Activated B cell treated with CpG ODN at 0.5 μM for 24 hours (primary cell): ENCODE measurements at regions not wholly inside any gene's neighbourhood (a gene's known extent, or its start where the extent isn't known, plus 50 kb on each side); places are given as distances from the start of the nearest gene placed in this dataset.
"Not testable (repeated sequence)": the region's sequence is repeated elsewhere in the genome, so short reads cannot be mapped to it uniquely, and the experiment has no call there.

Source experiments
- ATAC-seq: fragments of 200-7000 bp; cut with Tn5 transposase; one replicate; pipeline ENCODE4 v1.10.0; 2021; ENCODE audit warnings: low read depth, mild to moderate bottlenecking, moderate library complexity
- CTCF ChIA-PET: fragments of 350-600 bp; sonication (Branson Sonifier 250); formaldehyde crosslinking; loops from one replicate; lab custom pipeline; 2021; ENCODE audit warnings: antibody characterized with exemption; lab: Charles Lee
- POLR2A ChIA-PET: fragments of 350-600 bp; sonication (Branson Sonifier 250); formaldehyde crosslinking; loops from one replicate; lab custom pipeline; 2021; ENCODE audit warnings: antibody characterized with exemption; lab: Charles Lee
- DNase-seq: peaks from one replicate; pipeline ENCODE4 v3.0.0; 2022
- H3K27ac Mint-ChIP-seq: one replicate; pipeline ENCODE4 v1.8.0; 2020; ENCODE audit warnings: mixed read lengths
- H3K27me3 Mint-ChIP-seq: one replicate; pipeline ENCODE4 v1.8.0; 2021; ENCODE audit warnings: mixed read lengths
- H3K36me3 Mint-ChIP-seq: one replicate; pipeline ENCODE4 v1.8.0; 2021; ENCODE audit warnings: low read depth, mixed read lengths
- H3K4me1 Mint-ChIP-seq: one replicate; pipeline ENCODE4 v1.8.0; 2021; ENCODE audit warnings: mixed read lengths
- H3K4me3 Mint-ChIP-seq: one replicate; pipeline ENCODE4 v1.8.0; 2020; ENCODE audit warnings: mild to moderate bottlenecking, mixed read lengths
- H3K9me3 Mint-ChIP-seq: one replicate; pipeline ENCODE4 v1.8.0; 2020; ENCODE audit warnings: mixed read lengths
- intact Hi-C: fragments of 100-400 bp; cut with micrococcal nuclease; formaldehyde crosslinking; loops from one replicate; pipeline ENCODE4 v1.15.1; 2024
- TF ChIP-seq, protein P1 (sequence below): fragments of 200-600 bp; IDR thresholded peaks from one replicate; pipeline ENCODE4 v1.8.0; 2022; ENCODE audit warnings: antibody characterized with exemption, mild to moderate bottlenecking

DNA sequence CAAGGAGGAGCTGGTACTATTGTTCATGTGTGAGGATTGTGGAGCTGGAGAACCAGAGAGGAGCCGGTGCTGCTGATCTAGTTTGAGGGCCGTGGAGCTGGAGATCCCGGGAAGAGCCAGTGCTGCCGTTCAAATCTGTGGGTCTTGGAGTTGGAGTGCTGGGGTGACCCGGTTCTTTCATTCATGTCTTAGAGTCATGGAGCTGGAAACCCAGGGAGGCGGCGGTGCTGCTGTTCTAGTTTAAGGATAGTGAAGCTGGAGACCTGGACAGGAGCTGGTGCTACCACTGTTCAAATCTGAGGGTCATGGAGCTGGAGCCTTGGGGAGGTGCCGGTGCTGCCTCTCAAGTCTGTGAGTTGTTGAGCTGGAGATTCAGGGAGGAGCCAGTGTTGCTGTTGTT, 88.5 kb upstream of the ZNF479 start:
- ChIA-PET POLR2A (no interaction called here), CTCF (no interaction called here)
- ATAC-seq (no peak), DNase-seq (no peak)
- H3K27ac Mint-ChIP-seq: no peak overlapping the region
- no peak overlapping the region for H3K4me3 Mint-ChIP-seq
- no peaks in the 10 kb centered on the region for H3K36me3 Mint-ChIP-seq
- H3K4me1 Mint-ChIP-seq: no peaks in the 10 kb centered on the region
- intact Hi-C loops: no loop called here
- TF ChIP-seq, protein P1, sequence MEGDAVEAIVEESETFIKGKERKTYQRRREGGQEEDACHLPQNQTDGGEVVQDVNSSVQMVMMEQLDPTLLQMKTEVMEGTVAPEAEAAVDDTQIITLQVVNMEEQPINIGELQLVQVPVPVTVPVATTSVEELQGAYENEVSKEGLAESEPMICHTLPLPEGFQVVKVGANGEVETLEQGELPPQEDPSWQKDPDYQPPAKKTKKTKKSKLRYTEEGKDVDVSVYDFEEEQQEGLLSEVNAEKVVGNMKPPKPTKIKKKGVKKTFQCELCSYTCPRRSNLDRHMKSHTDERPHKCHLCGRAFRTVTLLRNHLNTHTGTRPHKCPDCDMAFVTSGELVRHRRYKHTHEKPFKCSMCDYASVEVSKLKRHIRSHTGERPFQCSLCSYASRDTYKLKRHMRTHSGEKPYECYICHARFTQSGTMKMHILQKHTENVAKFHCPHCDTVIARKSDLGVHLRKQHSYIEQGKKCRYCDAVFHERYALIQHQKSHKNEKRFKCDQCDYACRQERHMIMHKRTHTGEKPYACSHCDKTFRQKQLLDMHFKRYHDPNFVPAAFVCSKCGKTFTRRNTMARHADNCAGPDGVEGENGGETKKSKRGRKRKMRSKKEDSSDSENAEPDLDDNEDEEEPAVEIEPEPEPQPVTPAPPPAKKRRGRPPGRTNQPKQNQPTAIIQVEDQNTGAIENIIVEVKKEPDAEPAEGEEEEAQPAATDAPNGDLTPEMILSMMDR: no peak
- peaks cover 55% of the 10 kb centered on the region for H3K9me3 Mint-ChIP-seq
- H3K27me3 Mint-ChIP-seq: no peaks in the 10 kb centered on the region

DNA sequence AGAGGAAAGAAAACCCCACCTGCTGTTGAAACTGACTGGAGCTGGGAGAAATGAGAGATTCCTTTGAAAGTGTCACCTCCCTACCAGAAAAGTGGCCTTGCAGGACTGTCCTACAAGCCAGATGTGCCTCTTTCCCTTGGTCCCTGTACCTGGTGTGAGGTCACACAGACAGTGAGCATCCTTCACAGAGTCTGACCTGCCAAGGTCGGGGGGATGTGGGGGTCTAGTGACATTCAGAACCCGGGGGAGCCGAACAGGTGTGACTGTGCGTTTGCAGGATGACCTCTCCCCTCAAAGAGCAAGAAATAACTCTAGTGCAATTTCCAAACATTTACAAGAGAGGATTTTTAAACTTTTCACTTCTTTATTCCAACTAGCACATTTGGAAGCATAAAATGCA, 93.4 kb upstream of the ZNF479 start:
- no peak overlapping the region for H3K4me3 Mint-ChIP-seq
- H3K27me3 Mint-ChIP-seq: no peaks in the 10 kb centered on the region
- H3K9me3 Mint-ChIP-seq: peaks cover 23% of the 10 kb centered on the region
- ChIA-PET CTCF (no interaction called here), POLR2A (no interaction called here)
- no peak for DNase-seq
- no peaks in the 10 kb centered on the region for H3K4me1 Mint-ChIP-seq
- H3K27ac Mint-ChIP-seq: no peak overlapping the region
- intact Hi-C loops: no loop called here
- no peaks in the 10 kb centered on the region for H3K36me3 Mint-ChIP-seq
- ATAC-seq: no peak
- TF ChIP-seq, protein P1: no peak

DNA sequence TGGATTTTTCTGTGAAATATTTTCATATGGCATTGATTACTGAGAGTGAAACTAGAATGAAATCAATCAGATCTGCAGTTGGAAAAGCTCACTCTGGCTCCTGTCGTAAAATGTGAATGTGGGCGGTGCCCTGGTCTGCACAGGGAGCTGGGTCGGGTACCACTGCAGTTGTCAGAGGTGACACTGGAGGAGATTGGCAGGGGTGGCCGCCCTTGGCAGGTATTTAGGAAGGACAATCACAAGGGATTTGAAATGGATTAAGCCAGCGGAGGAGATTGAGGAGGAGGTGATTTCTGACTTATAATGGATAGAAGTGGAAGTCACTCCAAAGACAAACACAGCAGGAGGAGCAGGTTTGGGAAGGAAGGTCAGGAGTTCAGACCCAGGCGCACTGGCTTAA, 109.0 kb upstream of the ZNF479 start:
- DNase-seq, POLR2A ChIA-PET, H3K27ac Mint-ChIP-seq, ATAC-seq, H3K4me3 Mint-ChIP-seq, H3K36me3 Mint-ChIP-seq, intact Hi-C loops, H3K4me1 Mint-ChIP-seq, CTCF ChIA-PET, H3K27me3 Mint-ChIP-seq: not testable (repeated sequence)
- H3K9me3 Mint-ChIP-seq: peaks cover 22% of the 10 kb centered on the region

DNA sequence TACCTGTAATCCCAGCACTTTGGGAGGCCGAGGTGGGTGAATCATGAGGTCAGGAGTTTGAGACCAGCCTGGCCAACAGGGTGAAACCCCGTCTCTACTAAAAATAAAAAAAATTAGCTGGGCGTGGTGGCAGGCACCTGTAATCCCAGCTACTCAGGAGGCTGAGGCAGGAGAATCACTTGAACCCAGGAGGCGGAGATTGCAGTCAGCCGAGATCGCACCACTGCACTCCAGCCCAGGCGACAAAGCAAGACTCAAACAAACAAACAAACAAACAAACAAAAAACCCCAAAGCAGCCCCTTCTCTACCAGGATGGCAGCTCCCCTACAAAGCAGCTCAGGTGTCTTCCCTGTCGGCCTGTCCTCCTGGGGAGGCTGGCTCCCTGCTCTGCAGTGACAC, 111.3 kb upstream of the ZNF479 start:
- H3K27me3 Mint-ChIP-seq, H3K36me3 Mint-ChIP-seq, CTCF ChIA-PET, ATAC-seq, POLR2A ChIA-PET, intact Hi-C loops, H3K4me3 Mint-ChIP-seq, H3K27ac Mint-ChIP-seq, DNase-seq, H3K4me1 Mint-ChIP-seq: not testable (repeated sequence)
- peaks cover 18% of the 10 kb centered on the region for H3K9me3 Mint-ChIP-seq

DNA sequence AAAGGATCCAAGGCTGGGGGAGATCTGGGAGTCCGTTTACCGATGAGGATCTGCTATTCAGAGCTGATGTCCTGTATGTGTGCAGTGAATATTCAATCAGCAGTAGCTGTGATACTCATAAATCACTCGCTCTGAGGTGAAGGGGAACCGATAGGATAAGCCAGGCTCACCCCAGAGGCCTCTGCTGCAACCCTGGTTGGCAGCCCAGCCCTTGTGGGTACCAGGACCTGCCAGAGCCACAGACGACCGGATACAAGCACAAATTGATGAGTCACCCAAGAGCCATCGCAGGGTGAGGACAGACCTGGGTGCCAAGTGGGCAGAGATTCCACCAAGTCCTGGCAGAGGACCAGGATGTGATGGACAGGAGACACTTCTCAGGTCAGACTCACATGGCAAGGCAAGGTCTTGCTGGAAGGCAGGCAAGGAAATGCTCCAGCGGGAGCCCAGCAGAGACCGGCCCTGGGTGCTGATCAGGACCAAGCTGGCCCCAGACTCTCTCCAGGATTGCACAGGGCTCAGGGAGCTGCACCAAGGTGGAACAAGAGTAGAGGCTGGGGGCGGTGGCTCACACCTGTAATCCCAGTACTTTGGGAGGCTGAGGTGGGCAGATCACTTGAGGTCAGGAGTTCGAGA, 112.2 kb upstream of the ZNF479 start:
- H3K27ac Mint-ChIP-seq, intact Hi-C loops, H3K4me3 Mint-ChIP-seq, H3K27me3 Mint-ChIP-seq, H3K36me3 Mint-ChIP-seq, ATAC-seq, H3K4me1 Mint-ChIP-seq, POLR2A ChIA-PET, DNase-seq, CTCF ChIA-PET: not testable (repeated sequence)
- H3K9me3 Mint-ChIP-seq: peaks cover 16% of the 10 kb centered on the region

DNA sequence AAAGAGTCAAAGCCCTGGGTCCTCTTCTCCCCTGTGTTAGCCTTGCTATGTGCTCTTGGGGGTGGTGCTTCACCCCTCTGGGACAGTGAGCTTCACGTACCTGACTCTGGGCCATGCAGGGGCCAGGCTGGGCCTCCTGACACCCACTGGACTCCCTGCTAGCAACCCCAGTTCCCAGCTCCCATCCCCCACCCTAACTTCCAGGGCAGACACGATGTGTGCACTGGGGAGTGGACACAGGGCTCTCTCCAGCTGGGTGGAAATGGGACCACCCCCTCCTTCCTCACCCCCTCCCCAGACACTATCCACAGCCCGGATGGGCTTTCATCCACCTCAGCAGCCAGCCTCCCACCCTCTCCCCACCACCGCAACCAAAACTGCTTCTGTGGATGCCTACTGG, 113.0 kb upstream of the ZNF479 start:
- Mint-ChIP-seq H3K27ac (no peak overlapping the region), H3K4me1 (no peaks in the 10 kb centered on the region), H3K27me3 (no peaks in the 10 kb centered on the region), H3K36me3 (no peaks in the 10 kb centered on the region), H3K4me3 (no peak overlapping the region), H3K9me3 (peaks cover 16% of the 10 kb centered on the region)
- DNase-seq: no peak
- intact Hi-C loops: no loop called here
- ChIA-PET CTCF (no interaction called here), POLR2A (no interaction called here)
- ATAC-seq: no peak
- TF ChIP-seq, protein P1: no peak

DNA sequence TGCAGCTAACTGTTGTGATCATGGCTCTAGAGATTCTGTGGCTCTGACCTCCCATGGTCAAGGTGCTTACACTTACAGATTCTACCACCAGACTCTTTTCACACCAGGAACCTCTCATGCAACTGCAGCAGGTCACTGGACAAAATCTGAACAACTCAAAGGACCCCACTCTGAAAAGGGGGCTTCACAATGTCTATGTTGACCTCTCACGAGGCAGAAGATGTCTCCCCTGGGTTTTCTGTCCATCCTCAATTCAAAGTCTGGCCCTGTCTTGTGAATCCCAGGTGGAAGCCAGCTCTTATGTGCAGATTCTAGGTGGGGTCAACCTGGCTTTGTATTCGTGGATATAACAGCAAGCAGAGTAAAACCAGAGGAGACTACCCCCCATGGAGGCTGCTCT, 118.6 kb upstream of the ZNF479 start:
- Mint-ChIP-seq H3K9me3 (peaks cover 6% of the 10 kb centered on the region), H3K36me3 (no peaks in the 10 kb centered on the region), H3K27ac (no peak overlapping the region), H3K27me3 (no peaks in the 10 kb centered on the region), H3K4me3 (no peak overlapping the region), H3K4me1 (no peaks in the 10 kb centered on the region)
- ChIA-PET CTCF (no interaction called here), POLR2A (no interaction called here)
- DNase-seq (no peak), ATAC-seq (no peak)
- TF ChIP-seq, protein P1: no peak
- intact Hi-C loops: no loop called here
